ENCODE measurements at regions not wholly inside any gene's neighbourhood (a gene's known extent, or its start where the extent isn't known, plus 50 kb on each side); places are given as distances from the start of the nearest gene placed in this dataset.

- no peaks in the 10 kb centered on the region for H3K36me3 ChIP-seq (replicated peaks in 1 of 2)
- DNase-seq = no peak
- H3K27ac ChIP-seq = no peak overlapping the region
- intact Hi-C loops (cut with DNase I) = no loop called here
- H3K4me3 ChIP-seq = no peak overlapping the region
- no peaks in the 10 kb centered on the region for H3K4me1 ChIP-seq (replicated peaks in 1 of 2)
- WGBS, 4 donors = 56 to 96% (median 76%) methylated on average over 1 of the region's 1 CpG
- TF ChIP-seq CTCF (IDR thresholded peaks at IDR 0.05) (no peak), POLR2A (IDR thresholded peaks at IDR 0.05) (no peak)
- peaks cover 0 to 18% (median 0%) of the 10 kb centered on the region in 3 donors for H3K9me3 ChIP-seq (replicated peaks in 1 of 3)
- no peaks in the 10 kb centered on the region for H3K27me3 ChIP-seq
Observed at GRCh38 chr2:10249798-10250197, 52.9 kb upstream of the HPCAL1 start.

- 83 to 97% (median 93%) methylated on average over 2 of the region's 2 CpGs for whole genome bisulfite sequencing, 4 donors
Observed at GRCh38 chr2:10252224-10252623, 50.5 kb upstream of the HPCAL1 start.

GRCh38 chr2:10252661-10253060, 50.0 kb upstream of the HPCAL1 start:
- Histone ChIP-seq H3K9me3 (replicated peaks in 1 of 3) (peaks cover 0 to 18% (median 0%) of the 10 kb centered on the region in 3 donors), H3K27ac (no peak overlapping the region), H3K27me3 (no peaks in the 10 kb centered on the region), H3K4me1 (replicated peaks in 1 of 2) (no peaks in the 10 kb centered on the region), H3K36me3 (replicated peaks in 1 of 2) (no peaks in the 10 kb centered on the region), H3K4me3 (no peak overlapping the region)
- TF ChIP-seq POLR2A (IDR thresholded peaks at IDR 0.05) = no peak
- no peak for TF ChIP-seq CTCF (IDR thresholded peaks at IDR 0.05)
- intact Hi-C loops (cut with DNase I) = no loop called here
- 65 to 75% (median 73%) methylated on average over 3 of the region's 3 CpGs for WGBS, 4 donors
- DNase-seq = no peak

More at GRCh38 chr2:10252224-10252623, 50.5 kb upstream of the HPCAL1 start:
- Histone ChIP-seq H3K4me3 (no peak overlapping the region), H3K27ac (no peak overlapping the region), H3K9me3 (replicated peaks in 1 of 3) (peaks cover 0 to 18% (median 0%) of the 10 kb centered on the region in 3 donors), H3K36me3 (replicated peaks in 1 of 2) (no peaks in the 10 kb centered on the region), H3K4me1 (replicated peaks in 1 of 2) (no peaks in the 10 kb centered on the region), H3K27me3 (no peaks in the 10 kb centered on the region)
- intact Hi-C loops (cut with DNase I) = no loop called here
- TF ChIP-seq CTCF (IDR thresholded peaks at IDR 0.05) = no peak
- no peak for TF ChIP-seq POLR2A (IDR thresholded peaks at IDR 0.05)
- no peak for DNase-seq

Small RNAs in the stretch of these regions (microRNA-seq; reads per million reads assigned to microRNA genes)
- gene MIR4261 = 0 reads per million in 3 donors

Small RNAs in the stretch of these regions (small RNA-seq; reads per million reads assigned to genes)
- 0 reads per million in 2 donors for gene MIR4261

All from adrenal gland (tissue), 9 donors.